Ovary (tissue), 3 donors: ENCODE measurements at regions not wholly inside any gene's neighbourhood (a gene's known extent, or its start where the extent isn't known, plus 50 kb on each side); places are given as distances from the start of the nearest gene placed in this dataset.

ENCODE experiments used
- EP300 ChIP-seq: sonication (generic); formaldehyde crosslinking; IDR thresholded peaks from one replicate; pipeline ENCODE4 v1.6.1; 2017; ENCODE audit warnings: antibody characterized with exemption
- TF ChIP-seq, protein P1 (sequence below), 3 donors: fragments of 450-650 bp in 2 of 3; fragments of 200-600 bp in 1 of 3; IDR thresholded peaks; one replicate each; pipeline versions ENCODE4 v1.5.1 to v1.8.0; 2016 to 2022; ENCODE audit warnings: antibody characterized with exemption in 3 of 3, mild to moderate bottlenecking in 1 of 3
- donor health status: DM: no; HTN: no; CAD: no.

- TF ChIP-seq, protein P1, sequence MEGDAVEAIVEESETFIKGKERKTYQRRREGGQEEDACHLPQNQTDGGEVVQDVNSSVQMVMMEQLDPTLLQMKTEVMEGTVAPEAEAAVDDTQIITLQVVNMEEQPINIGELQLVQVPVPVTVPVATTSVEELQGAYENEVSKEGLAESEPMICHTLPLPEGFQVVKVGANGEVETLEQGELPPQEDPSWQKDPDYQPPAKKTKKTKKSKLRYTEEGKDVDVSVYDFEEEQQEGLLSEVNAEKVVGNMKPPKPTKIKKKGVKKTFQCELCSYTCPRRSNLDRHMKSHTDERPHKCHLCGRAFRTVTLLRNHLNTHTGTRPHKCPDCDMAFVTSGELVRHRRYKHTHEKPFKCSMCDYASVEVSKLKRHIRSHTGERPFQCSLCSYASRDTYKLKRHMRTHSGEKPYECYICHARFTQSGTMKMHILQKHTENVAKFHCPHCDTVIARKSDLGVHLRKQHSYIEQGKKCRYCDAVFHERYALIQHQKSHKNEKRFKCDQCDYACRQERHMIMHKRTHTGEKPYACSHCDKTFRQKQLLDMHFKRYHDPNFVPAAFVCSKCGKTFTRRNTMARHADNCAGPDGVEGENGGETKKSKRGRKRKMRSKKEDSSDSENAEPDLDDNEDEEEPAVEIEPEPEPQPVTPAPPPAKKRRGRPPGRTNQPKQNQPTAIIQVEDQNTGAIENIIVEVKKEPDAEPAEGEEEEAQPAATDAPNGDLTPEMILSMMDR (IDR thresholded peaks at IDR 0.05), result no peak
- TF ChIP-seq EP300, result no peak
These were observed 234.5 kb downstream of the KLF13 start for GRCh38 chr15:31561156-31561555.
